OCI-LY1 (cell line): ENCODE measurements at regions not wholly inside any gene's neighbourhood (a gene's known extent, or its start where the extent isn't known, plus 50 kb on each side); places are given as distances from the start of the nearest gene placed in this dataset.

Experiments used
- H2AFZ ChIP-seq: fragments of 200-600 bp; sonication (generic), shearing (Covaris generic); 2 replicates; pipeline ENCODE4 v1.6.0; 2014; ENCODE audit warnings: antibody characterized with exemption, mild to moderate bottlenecking, low read length
- H3F3A ChIP-seq: fragments of 200-600 bp; sonication (generic), shearing (Covaris generic); 2 replicates; pipeline ENCODE4 v1.6.0; 2014; ENCODE audit warnings: mild to moderate bottlenecking, antibody characterized with exemption, low read length, moderate library complexity; ENCODE audit not compliant: insufficient read depth
- H3K27ac ChIP-seq: fragments of 200-600 bp; sonication (generic); 2 replicates; pipeline ENCODE4 v1.5.1; 2014; ENCODE audit warnings: low read length, mixed run types, mild to moderate bottlenecking, low read depth; ENCODE audit not compliant: poor library complexity, severe bottlenecking
- H3K27me3 ChIP-seq: fragments of 200-600 bp; sonication (generic); 2 replicates; pipeline ENCODE4 v1.6.0; 2014; ENCODE audit warnings: antibody characterized with exemption, mild to moderate bottlenecking, low read length, moderate library complexity; ENCODE audit not compliant: insufficient read depth
- H3K36me3 ChIP-seq: fragments of 200-600 bp; sonication (generic); 2 replicates; pipeline ENCODE4 v1.6.1; 2014; ENCODE audit warnings: mild to moderate bottlenecking, antibody characterized with exemption, low read length, moderate library complexity, mixed read lengths; ENCODE audit not compliant: insufficient read depth
- H3K4me1 ChIP-seq: fragments of 200-600 bp; sonication (generic); 2 replicates; pipeline ENCODE4 v1.5.1; 2014; ENCODE audit warnings: mild to moderate bottlenecking, low read length, moderate library complexity; ENCODE audit not compliant: insufficient read depth, severe bottlenecking
- H3K4me2 ChIP-seq: fragments of 200-600 bp; sonication (generic), shearing (Covaris generic); 2 replicates; pipeline ENCODE4 v1.6.1; 2014; ENCODE audit warnings: low read length
- H3K4me3 ChIP-seq: fragments of 200-600 bp; sonication (generic); 2 replicates; pipeline ENCODE4 v1.5.1; 2014; ENCODE audit warnings: low read length, low read depth, mild to moderate bottlenecking, mixed read lengths; ENCODE audit not compliant: poor library complexity, severe bottlenecking
- H3K79me2 ChIP-seq: fragments of 200-600 bp; shearing (Covaris generic); 2 replicates; pipeline ENCODE4 v1.6.1; 2016; ENCODE audit warnings: mixed run types, low read length, mixed read lengths; ENCODE audit not compliant: insufficient read depth
- H3K9ac ChIP-seq: fragments of 200-600 bp; sonication (generic), shearing (Covaris generic); 2 replicates; pipeline ENCODE4 v1.6.1; 2014; ENCODE audit warnings: mild to moderate bottlenecking, low read length, mixed read lengths
- H3K9me2 ChIP-seq: fragments of 200-600 bp; sonication (generic), shearing (Covaris generic); 2 replicates; pipeline ENCODE4 v1.6.1; 2014; ENCODE audit warnings: low read depth, mild to moderate bottlenecking, low read length, mixed read lengths
- H3K9me3 ChIP-seq: fragments of 200-600 bp; shearing (Covaris generic); 2 replicates; pipeline ENCODE4 v1.6.1; 2014; ENCODE audit warnings: low read length, mixed read lengths
- H4K20me1 ChIP-seq: fragments of 200-600 bp; sonication (generic), shearing (Covaris generic); 2 replicates; pipeline ENCODE4 v1.6.0; 2016; ENCODE audit warnings: mild to moderate bottlenecking, low read length; ENCODE audit not compliant: insufficient read depth
- EZH2 ChIP-seq: fragments of 200-600 bp; sonication (generic), shearing (Covaris generic); IDR thresholded peaks from 2 replicates; pipeline ENCODE4 v1.8.0; 2017; ENCODE audit warnings: borderline replicate concordance, mixed run types, mild to moderate bottlenecking, antibody characterized with exemption, low read length, moderate library complexity, mixed read lengths
- TF ChIP-seq, protein P1 (sequence below): fragments of 200-600 bp; sonication (generic), shearing (Covaris generic); IDR thresholded peaks from 2 replicates; pipeline ENCODE4 v1.5.1; 2017; ENCODE audit warnings: mild to moderate bottlenecking, antibody characterized with exemption, low read length, moderate library complexity, mixed read lengths

DNA sequence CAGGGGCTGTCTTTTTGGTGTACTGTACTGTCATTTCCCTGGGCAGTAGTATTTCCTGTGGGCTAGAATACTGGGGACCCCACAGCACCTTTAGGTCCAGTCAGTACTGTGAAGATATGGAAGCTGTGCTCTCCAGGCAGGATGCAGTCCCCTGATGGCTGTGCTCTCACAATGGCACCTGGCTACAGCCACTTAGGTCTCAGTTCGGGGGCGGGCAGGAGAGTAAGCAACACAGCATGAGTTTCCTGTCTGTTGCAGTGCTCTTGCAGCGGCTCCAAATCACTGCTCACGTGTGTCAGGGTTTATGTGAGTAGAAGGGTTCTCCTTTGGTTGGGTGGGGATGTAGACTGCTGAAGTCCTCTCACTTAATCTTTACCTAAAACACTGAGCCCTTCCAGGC is 810.4 kb downstream of the DACH1 start:
- Histone ChIP-seq H3K79me2 (no peaks in the 10 kb centered on the region), H3K27ac (no peak overlapping the region), H3K4me2 (no peak overlapping the region), H3K4me1 (no peaks in the 10 kb centered on the region), H4K20me1 (no peaks in the 10 kb centered on the region), H3K9me2 (no peaks in the 10 kb centered on the region; the same call in 1 of the 2 replicates), H3K4me3 (no peak overlapping the region), H3K27me3 (no peaks in the 10 kb centered on the region), H3K36me3 (no peaks in the 10 kb centered on the region), H3K9ac (no peak overlapping the region), H2AFZ (no peak overlapping the region), H3K9me3 (0 out of 2 replicates have a peak, but pooled peaks cover 6% of the 10 kb centered on the region), H3F3A (no peaks in the 10 kb centered on the region)
- TF ChIP-seq EZH2 = no peak
- TF ChIP-seq, protein P1, sequence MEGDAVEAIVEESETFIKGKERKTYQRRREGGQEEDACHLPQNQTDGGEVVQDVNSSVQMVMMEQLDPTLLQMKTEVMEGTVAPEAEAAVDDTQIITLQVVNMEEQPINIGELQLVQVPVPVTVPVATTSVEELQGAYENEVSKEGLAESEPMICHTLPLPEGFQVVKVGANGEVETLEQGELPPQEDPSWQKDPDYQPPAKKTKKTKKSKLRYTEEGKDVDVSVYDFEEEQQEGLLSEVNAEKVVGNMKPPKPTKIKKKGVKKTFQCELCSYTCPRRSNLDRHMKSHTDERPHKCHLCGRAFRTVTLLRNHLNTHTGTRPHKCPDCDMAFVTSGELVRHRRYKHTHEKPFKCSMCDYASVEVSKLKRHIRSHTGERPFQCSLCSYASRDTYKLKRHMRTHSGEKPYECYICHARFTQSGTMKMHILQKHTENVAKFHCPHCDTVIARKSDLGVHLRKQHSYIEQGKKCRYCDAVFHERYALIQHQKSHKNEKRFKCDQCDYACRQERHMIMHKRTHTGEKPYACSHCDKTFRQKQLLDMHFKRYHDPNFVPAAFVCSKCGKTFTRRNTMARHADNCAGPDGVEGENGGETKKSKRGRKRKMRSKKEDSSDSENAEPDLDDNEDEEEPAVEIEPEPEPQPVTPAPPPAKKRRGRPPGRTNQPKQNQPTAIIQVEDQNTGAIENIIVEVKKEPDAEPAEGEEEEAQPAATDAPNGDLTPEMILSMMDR = no peak

- no peaks in the 10 kb centered on the region for H4K20me1 ChIP-seq
- no peak for TF ChIP-seq EZH2
- TF ChIP-seq, protein P1 = no peak
- no peaks in the 10 kb centered on the region for H3K4me1 ChIP-seq
- no peak overlapping the region for H3K27ac ChIP-seq
- H3K79me2 ChIP-seq = no peaks in the 10 kb centered on the region
- no peak overlapping the region for H3K4me2 ChIP-seq
- H3K4me3 ChIP-seq = no peak overlapping the region
- 0 out of 2 replicates have a peak, but pooled peaks cover 6% of the 10 kb centered on the region for H3K9me3 ChIP-seq
- H3K9me2 ChIP-seq = no peaks in the 10 kb centered on the region; the same call in 1 of the 2 replicates
- no peak overlapping the region for H2AFZ ChIP-seq
- no peaks in the 10 kb centered on the region for H3F3A ChIP-seq
- H3K27me3 ChIP-seq = no peaks in the 10 kb centered on the region
- no peak overlapping the region for H3K9ac ChIP-seq
- H3K36me3 ChIP-seq = no peaks in the 10 kb centered on the region
Observed at GRCh38 chr13:71055644-71056043, 811.4 kb downstream of the DACH1 start.

DNA sequence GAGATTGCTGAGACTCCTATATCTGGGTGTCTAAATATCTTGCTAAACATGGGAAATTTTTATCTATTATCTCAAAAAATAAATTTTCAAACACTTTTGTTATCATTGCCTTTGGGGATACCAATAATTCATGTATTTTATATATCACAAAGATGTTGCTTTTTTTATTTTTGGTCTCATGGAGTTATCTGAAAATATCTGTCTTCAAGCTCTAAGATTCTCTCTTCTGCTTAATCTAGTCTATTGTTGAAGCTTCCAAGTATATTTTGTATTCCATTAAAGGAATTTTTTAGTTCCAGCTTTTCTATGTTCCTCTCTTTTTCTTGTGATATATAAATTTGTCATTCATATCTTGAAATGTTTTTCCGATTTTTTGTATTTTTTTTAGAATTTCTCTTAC is 812.0 kb downstream of the DACH1 start:
- H3F3A ChIP-seq = no peaks in the 10 kb centered on the region
- TF ChIP-seq, protein P1 = no peak
- no peak for TF ChIP-seq EZH2
- H3K4me2 ChIP-seq = no peak overlapping the region

More for the DNA sequence above, 812.0 kb downstream of the DACH1 start:
- no peaks in the 10 kb centered on the region for H4K20me1 ChIP-seq
- no peak overlapping the region for H2AFZ ChIP-seq
- H3K9me3 ChIP-seq = 0 out of 2 replicates have a peak, but pooled peaks cover 6% of the 10 kb centered on the region
- H3K79me2 ChIP-seq = no peaks in the 10 kb centered on the region
- no peaks in the 10 kb centered on the region; the same call in 1 of the 2 replicates for H3K9me2 ChIP-seq
- H3K4me3 ChIP-seq = no peak overlapping the region
- no peaks in the 10 kb centered on the region for H3K4me1 ChIP-seq
- no peaks in the 10 kb centered on the region for H3K36me3 ChIP-seq
- no peak overlapping the region for H3K27ac ChIP-seq
- H3K9ac ChIP-seq = no peak overlapping the region
- no peaks in the 10 kb centered on the region for H3K27me3 ChIP-seq
